HEK293 (cell line): ENCODE measurements at regions not wholly inside any gene's neighbourhood (a gene's known extent, or its start where the extent isn't known, plus 50 kb on each side); places are given as distances from the start of the nearest gene placed in this dataset.

Experiments
- CTCF ChIP-seq: fragments of 450-650 bp; formaldehyde crosslinking; IDR thresholded peaks from 2 replicates; pipeline ENCODE4 v1.5.1; 2016; ENCODE audit warnings: missing biosample characterization, missing genetic modification characterization
- SP2 ChIP-seq: fragments of 450-650 bp; formaldehyde crosslinking; IDR thresholded peaks from 2 replicates; pipeline ENCODE4 v1.5.1; 2016; ENCODE audit warnings: missing biosample characterization, missing genetic modification characterization
- ZXDB ChIP-seq: fragments of 450-650 bp; formaldehyde crosslinking; IDR thresholded peaks from 2 replicates; pipeline ENCODE4 v1.5.1; 2016; ENCODE audit warnings: missing biosample characterization, missing genetic modification characterization
- TF ChIP-seq, protein P1 (sequence below): fragments of 450-650 bp; formaldehyde crosslinking; IDR thresholded peaks from 2 replicates; pipeline ENCODE4 v1.5.1; 2016; ENCODE audit warnings: missing biosample characterization, missing genetic modification characterization
- TF ChIP-seq, protein P2 (sequence below): fragments of 450-650 bp; formaldehyde crosslinking; IDR thresholded peaks from 2 replicates; pipeline ENCODE4 v1.5.1; 2016; ENCODE audit warnings: missing biosample characterization, missing genetic modification characterization

DNA sequence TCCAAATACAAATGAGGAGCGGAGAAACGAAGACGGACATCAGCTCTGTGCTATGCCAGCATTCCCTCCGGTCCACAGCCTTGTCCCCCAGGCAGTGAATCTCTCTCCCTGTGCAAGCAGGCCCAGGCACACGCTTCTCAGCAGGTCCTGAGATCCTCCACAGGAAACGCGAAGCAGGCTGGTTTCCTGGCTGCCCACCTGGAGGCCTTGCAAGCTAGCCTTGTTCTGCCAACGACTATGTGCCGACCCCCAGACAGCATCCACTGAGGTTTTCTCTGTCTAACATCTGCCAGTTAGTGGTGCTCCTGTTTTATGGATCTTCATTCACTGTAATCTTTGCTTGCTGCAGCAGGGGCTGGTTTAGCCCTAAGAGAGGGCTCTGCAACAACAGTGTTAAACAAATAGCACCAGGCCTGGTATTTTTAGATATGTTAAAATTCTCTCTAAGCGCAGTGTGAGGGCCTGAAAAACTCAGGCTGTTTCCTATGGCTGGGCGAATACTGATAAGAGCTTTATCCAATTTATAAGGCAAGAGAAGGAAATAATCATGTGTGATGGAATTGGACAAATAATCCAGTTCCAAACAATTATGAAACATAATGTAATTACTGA is 386.0 kb upstream of the ARID1B start:
- TF ChIP-seq SP2 (tag by site-specific recombination) (no peak), CTCF (tag by site-specific recombination) (no peak), ZXDB (no peak)
- TF ChIP-seq, protein P1, sequence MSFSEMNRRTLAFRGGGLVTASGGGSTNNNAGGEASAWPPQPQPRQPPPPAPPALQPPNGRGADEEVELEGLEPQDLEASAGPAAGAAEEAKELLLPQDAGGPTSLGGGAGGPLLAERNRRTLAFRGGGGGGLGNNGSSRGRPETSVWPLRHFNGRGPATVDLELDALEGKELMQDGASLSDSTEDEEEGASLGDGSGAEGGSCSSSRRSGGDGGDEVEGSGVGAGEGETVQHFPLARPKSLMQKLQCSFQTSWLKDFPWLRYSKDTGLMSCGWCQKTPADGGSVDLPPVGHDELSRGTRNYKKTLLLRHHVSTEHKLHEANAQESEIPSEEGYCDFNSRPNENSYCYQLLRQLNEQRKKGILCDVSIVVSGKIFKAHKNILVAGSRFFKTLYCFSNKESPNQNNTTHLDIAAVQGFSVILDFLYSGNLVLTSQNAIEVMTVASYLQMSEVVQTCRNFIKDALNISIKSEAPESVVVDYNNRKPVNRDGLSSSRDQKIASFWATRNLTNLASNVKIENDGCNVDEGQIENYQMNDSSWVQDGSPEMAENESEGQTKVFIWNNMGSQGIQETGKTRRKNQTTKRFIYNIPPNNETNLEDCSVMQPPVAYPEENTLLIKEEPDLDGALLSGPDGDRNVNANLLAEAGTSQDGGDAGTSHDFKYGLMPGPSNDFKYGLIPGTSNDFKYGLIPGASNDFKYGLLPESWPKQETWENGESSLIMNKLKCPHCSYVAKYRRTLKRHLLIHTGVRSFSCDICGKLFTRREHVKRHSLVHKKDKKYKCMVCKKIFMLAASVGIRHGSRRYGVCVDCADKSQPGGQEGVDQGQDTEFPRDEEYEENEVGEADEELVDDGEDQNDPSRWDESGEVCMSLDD: no peak
- TF ChIP-seq, protein P2, sequence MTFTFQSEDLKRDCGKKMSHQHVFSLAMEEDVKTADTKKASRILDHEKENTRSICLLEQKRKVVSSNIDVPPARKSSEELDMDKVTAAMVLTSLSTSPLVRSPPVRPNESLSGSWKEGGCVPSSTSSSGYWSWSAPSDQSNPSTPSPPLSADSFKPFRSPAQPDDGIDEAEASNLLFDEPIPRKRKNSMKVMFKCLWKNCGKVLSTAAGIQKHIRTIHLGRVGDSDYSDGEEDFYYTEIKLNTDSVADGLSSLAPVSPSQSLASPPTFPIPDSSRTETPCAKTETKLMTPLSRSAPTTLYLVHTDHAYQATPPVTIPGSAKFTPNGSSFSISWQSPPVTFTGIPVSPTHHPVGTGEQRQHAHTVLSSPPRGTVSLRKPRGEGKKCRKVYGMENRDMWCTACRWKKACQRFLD (tag by site-specific recombination): no peak
